ENCODE measurements at regions not wholly inside any gene's neighbourhood (a gene's known extent, or its start where the extent isn't known, plus 50 kb on each side); places are given as distances from the start of the nearest gene placed in this dataset.

GRCh38 chr13:92976657-92977056 is 249.9 kb upstream of the GPC6 start:
- no peak overlapping the region for H3K27ac Mint-ChIP-seq
- H3K4me1 Mint-ChIP-seq (ENCODE audit: low read depth in 2 of 2), result no peaks in the 10 kb centered on the region
- peaks cover 6% of the 10 kb centered on the region for H3K9me3 Mint-ChIP-seq

DNA sequence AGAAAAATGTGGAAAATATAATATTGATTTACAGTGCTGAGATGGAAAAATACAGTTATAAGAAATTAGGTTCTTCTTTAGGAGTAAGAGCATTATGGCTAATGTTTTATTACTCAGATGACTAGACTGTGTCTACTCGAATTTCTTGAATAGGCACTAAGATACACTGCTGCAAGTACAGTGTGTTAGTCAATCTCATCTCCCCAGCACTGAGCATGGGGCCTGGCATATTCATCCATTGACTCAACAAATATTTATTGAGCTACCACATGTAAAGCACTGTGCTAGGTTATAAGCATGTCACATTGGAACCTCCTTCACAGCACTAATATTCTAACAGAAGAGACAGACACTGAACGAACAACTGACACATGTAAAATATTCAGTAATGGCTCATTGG is 242.5 kb upstream of the GPC6 start:
- peaks cover 13% of the 10 kb centered on the region for H3K9me3 Mint-ChIP-seq
- H3K4me3 Mint-ChIP-seq, result no peak overlapping the region
- no peaks in the 10 kb centered on the region for H3K36me3 Mint-ChIP-seq
- ATAC-seq, result no peak
- no peak overlapping the region for H3K27ac Mint-ChIP-seq
- no peak for DNase-seq (ENCODE audit: low spot score)
- no peaks in the 10 kb centered on the region for H3K27me3 Mint-ChIP-seq
- no peaks in the 10 kb centered on the region for H3K4me1 Mint-ChIP-seq (ENCODE audit: low read depth in 2 of 2)

More at GRCh38 chr13:92976657-92977056, 249.9 kb upstream of the GPC6 start:
- Mint-ChIP-seq H3K27me3 (no peaks in the 10 kb centered on the region), H3K36me3 (no peaks in the 10 kb centered on the region), H3K4me3 (no peak overlapping the region)
- DNase-seq (ENCODE audit: low spot score) (no peak), ATAC-seq (no peak)

DNA sequence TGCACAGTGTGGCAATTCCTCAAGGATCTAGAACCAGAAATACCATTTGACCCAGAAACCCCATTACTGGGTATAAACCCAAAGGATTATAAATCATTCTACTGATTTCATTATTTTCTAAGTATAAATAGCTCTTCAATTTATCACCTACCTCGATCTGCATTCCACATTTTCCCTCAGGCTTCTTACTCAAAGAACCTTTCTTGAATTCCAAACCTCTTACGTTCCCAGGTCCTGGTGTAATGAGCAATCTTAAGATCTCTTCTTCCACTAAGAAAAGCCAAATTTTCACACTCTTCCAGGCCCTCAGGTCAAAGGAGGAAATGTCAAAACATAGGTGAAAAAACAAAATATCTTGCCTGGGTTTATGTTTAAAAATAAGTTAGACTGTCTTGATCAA is 237.3 kb upstream of the GPC6 start:
- Mint-ChIP-seq H3K4me3 (no peak overlapping the region), H3K27me3 (no peaks in the 10 kb centered on the region), H3K4me1 (ENCODE audit: low read depth in 2 of 2) (no peaks in the 10 kb centered on the region), H3K36me3 (peaks cover 4% of the 10 kb centered on the region), H3K9me3 (peaks cover 14% of the 10 kb centered on the region), H3K27ac (no peak overlapping the region)
- ATAC-seq (no peak), DNase-seq (ENCODE audit: low spot score) (no peak)

DNA sequence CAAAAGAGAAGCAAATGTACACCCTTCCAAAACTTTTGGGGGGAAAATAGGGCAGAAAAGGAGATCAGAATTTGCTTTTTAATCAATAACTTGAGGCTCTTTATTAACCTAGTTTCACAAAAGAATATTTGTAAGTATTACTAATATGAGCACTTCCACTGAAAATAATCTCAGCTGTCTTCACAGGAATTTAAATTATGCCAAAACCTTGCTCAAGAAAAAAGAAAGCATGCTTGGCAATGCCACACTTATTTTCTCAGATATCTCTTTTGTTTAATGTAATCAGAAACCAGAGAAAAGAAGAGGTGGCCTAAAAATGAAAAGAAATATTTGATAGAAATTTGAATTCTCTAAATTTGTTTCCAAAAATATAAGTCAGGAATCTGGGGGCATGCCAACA is 234.9 kb upstream of the GPC6 start:
- Mint-ChIP-seq H3K27ac (no peak overlapping the region), H3K4me3 (no peak overlapping the region), H3K4me1 (ENCODE audit: low read depth in 2 of 2) (no peaks in the 10 kb centered on the region), H3K36me3 (peaks cover 4% of the 10 kb centered on the region), H3K27me3 (no peaks in the 10 kb centered on the region), H3K9me3 (peaks cover 24% of the 10 kb centered on the region)
- ATAC-seq (no peak), DNase-seq (ENCODE audit: low spot score) (no peak)

DNA sequence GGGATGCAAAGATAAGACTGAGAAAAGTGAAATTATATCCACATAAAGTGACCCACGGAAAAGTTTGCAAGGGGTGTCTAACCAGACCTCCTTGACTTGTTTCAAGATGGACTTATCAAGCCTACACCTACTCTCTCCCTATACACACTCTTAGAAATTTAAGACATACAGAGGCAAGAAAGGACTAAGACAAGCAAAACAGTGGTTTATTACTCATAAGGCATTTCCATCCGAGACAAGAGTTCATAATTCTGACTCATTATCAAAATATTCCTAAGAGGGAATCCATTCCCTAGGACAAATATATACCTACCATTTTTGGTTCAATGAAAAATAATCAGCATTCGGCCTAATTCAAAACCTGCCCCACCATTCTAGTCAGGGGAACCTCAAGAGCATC is 232.6 kb upstream of the GPC6 start:
- Mint-ChIP-seq H3K4me1 (ENCODE audit: low read depth in 2 of 2) (no peaks in the 10 kb centered on the region), H3K36me3 (peaks cover 4% of the 10 kb centered on the region), H3K9me3 (peaks cover 25% of the 10 kb centered on the region), H3K4me3 (no peak overlapping the region), H3K27ac (no peak overlapping the region), H3K27me3 (no peaks in the 10 kb centered on the region)
- DNase-seq (ENCODE audit: low spot score), result no peak
- no peak for ATAC-seq

GRCh38 chr13:93001866-93002461 is 224.6 kb upstream of the GPC6 start:
- ATAC-seq, result no peak
- Mint-ChIP-seq H3K36me3 (peaks cover 7% of the 10 kb centered on the region), H3K4me3 (no peak overlapping the region), H3K4me1 (ENCODE audit: low read depth in 2 of 2) (no peaks in the 10 kb centered on the region), H3K27me3 (no peaks in the 10 kb centered on the region), H3K27ac (no peak overlapping the region), H3K9me3 (peaks cover 25% of the 10 kb centered on the region)
- DNase-seq (ENCODE audit: low spot score), result no peak

- Mint-ChIP-seq H3K27ac (no peak overlapping the region), H3K9me3 (peaks cover 24% of the 10 kb centered on the region), H3K4me1 (ENCODE audit: low read depth in 2 of 2) (no peaks in the 10 kb centered on the region), H3K27me3 (no peaks in the 10 kb centered on the region), H3K4me3 (no peak overlapping the region), H3K36me3 (peaks cover 7% of the 10 kb centered on the region)
- ATAC-seq, result no peak
- DNase-seq (ENCODE audit: low spot score), result no peak
Measured at GRCh38 chr13:93003531-93003930, 223.1 kb upstream of the GPC6 start.

DNA sequence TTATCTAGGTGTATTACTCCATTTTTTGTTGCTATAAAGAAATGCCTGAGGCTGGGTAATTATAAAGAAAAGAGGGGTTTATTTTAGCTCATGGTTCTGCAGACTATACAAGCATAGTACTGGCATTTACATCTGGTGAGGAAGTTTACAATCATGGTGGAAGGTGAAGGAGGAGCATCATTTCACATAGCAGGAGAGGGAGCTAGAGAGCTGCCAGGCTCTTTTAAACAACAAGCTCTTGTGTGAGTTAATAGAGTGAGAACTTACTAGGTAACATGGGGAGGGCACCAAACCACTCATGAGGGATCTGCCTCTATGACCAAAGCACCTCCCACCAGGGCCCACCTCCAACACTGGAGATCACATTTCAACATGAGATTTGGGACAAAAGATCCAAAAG is 221.7 kb upstream of the GPC6 start:
- no peak for ATAC-seq
- Mint-ChIP-seq H3K9me3 (peaks cover 24% of the 10 kb centered on the region), H3K36me3 (peaks cover 7% of the 10 kb centered on the region), H3K27me3 (no peaks in the 10 kb centered on the region), H3K27ac (no peak overlapping the region), H3K4me3 (no peak overlapping the region), H3K4me1 (ENCODE audit: low read depth in 2 of 2) (no peaks in the 10 kb centered on the region)
- DNase-seq (ENCODE audit: low spot score), result no peak

DNA sequence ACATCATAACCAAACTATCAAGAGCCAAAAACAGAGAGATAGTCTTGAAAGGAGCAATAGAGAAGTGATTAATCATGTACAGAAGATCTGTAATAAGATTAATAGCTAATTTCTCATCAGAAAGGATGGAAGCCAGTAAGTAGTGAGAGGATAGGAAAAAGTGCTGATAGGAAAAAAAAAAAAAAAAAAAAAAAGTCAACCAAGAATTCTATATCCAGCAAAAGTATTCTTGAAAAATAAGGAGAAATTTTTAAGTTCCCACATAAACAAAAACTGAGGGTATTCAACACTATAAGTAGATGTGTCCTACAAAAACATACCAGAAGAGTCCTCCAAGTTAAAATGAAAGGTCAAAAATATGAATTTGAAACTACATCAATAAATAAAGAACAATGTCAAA is 218.7 kb upstream of the GPC6 start:
- H3K27ac Mint-ChIP-seq, result no peak overlapping the region
- H3K4me1 Mint-ChIP-seq (ENCODE audit: low read depth in 2 of 2), result no peaks in the 10 kb centered on the region
- peaks cover 7% of the 10 kb centered on the region for H3K36me3 Mint-ChIP-seq
- peaks cover 18% of the 10 kb centered on the region for H3K9me3 Mint-ChIP-seq
- ATAC-seq (no peak), DNase-seq (ENCODE audit: low spot score) (no peak)
- H3K4me3 Mint-ChIP-seq, result no peak overlapping the region
- H3K27me3 Mint-ChIP-seq, result no peaks in the 10 kb centered on the region

GRCh38 chr13:93017493-93018112 is 209.0 kb upstream of the GPC6 start:
- H3K27me3 Mint-ChIP-seq, result no peaks in the 10 kb centered on the region
- H3K4me1 Mint-ChIP-seq (ENCODE audit: low read depth in 2 of 2), result no peaks in the 10 kb centered on the region
- DNase-seq (ENCODE audit: low spot score) (no peak), ATAC-seq (no peak)
- H3K27ac Mint-ChIP-seq, result no peak overlapping the region
- H3K9me3 Mint-ChIP-seq, result peaks cover 28% of the 10 kb centered on the region
- H3K4me3 Mint-ChIP-seq, result no peak overlapping the region
- no peaks in the 10 kb centered on the region for H3K36me3 Mint-ChIP-seq

DNA sequence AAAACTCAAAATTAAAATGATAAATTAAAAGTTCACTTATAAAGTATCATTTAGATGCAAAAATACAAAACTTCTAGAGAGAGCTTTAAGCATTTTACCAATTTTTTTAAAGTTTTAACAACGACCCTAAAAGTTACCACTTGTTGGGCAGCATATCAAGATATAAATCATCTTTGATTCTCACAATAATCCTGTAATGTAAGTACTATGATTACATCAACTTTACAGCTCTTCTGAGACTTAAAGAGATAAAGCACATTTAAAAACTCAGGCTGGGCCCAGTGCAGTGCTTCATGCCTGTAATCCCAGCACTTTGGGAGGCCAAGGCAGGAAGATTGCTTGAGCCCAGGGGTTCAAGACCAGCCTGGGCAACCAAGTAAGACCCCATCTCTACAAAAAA is 202.7 kb upstream of the GPC6 start:
- H3K36me3 Mint-ChIP-seq, result no peaks in the 10 kb centered on the region
- H3K27me3 Mint-ChIP-seq, result no peaks in the 10 kb centered on the region
- H3K27ac Mint-ChIP-seq, result no peak overlapping the region
- H3K9me3 Mint-ChIP-seq, result peaks cover 6% of the 10 kb centered on the region
- H3K4me1 Mint-ChIP-seq (ENCODE audit: low read depth in 2 of 2), result no peaks in the 10 kb centered on the region
- DNase-seq (ENCODE audit: low spot score) (no peak), ATAC-seq (no peak)
- no peak overlapping the region for H3K4me3 Mint-ChIP-seq

DNA sequence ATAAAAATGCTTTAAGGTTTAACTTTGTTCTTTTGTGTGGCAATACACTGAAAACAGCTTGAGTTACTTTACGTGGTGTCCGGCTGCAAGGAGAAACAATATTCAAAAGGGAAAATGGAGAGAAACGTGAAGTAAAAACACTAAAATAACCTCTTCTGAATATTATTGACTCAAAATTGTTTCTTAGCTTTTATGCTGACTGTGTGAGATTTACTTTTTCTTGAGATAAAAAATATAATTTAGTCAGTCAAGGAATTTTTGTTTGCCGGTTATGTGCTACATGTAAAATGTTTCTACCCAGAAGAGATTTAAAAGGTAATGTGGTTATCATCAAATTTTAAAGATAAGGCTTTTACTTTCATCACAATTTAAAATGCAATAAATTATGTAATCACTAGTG is 200.6 kb upstream of the GPC6 start:
- Mint-ChIP-seq H3K27ac (no peak overlapping the region), H3K4me3 (no peak overlapping the region), H3K4me1 (ENCODE audit: low read depth in 2 of 2) (no peaks in the 10 kb centered on the region), H3K9me3 (no peaks in the 10 kb centered on the region), H3K36me3 (no peaks in the 10 kb centered on the region), H3K27me3 (no peaks in the 10 kb centered on the region)
- no peak for DNase-seq (ENCODE audit: low spot score)
- ATAC-seq, result no peak

GRCh38 chr13:93029536-93029935 is 197.1 kb upstream of the GPC6 start:
- no peak for ATAC-seq
- Mint-ChIP-seq H3K27ac (no peak overlapping the region), H3K9me3 (peaks cover 7% of the 10 kb centered on the region), H3K36me3 (no peaks in the 10 kb centered on the region), H3K4me1 (ENCODE audit: low read depth in 2 of 2) (no peaks in the 10 kb centered on the region), H3K27me3 (no peaks in the 10 kb centered on the region), H3K4me3 (no peak overlapping the region)
- DNase-seq (ENCODE audit: low spot score), result no peak

DNA sequence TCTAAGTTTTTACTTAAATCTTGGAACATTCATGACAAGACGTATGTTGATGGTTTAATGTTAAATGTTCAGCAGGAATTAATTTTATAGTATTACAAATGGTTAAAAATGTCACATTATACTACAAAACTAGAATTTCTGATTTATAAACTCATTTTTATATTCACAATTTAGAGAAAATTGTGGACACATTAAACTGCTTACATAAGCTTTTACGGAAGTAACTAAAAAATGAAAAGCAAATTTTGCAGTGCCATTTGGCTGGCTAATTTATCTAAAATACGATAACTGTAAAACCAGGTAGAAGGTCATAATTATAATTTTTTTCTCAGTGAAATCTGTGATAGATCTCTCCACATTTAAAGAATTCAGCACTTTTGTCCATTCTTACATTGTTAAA is 190.2 kb upstream of the GPC6 start:
- no peak for ATAC-seq
- DNase-seq (ENCODE audit: low spot score), result no peak
- Mint-ChIP-seq H3K27ac (no peak overlapping the region), H3K36me3 (peaks cover 4% of the 10 kb centered on the region), H3K4me3 (no peak overlapping the region), H3K27me3 (no peaks in the 10 kb centered on the region), H3K4me1 (ENCODE audit: low read depth in 2 of 2) (no peaks in the 10 kb centered on the region), H3K9me3 (peaks cover 24% of the 10 kb centered on the region)

GRCh38 chr13:93037780-93038179 is 188.8 kb upstream of the GPC6 start:
- no peak for DNase-seq (ENCODE audit: low spot score)
- no peak overlapping the region for H3K4me3 Mint-ChIP-seq
- H3K36me3 Mint-ChIP-seq, result peaks cover 4% of the 10 kb centered on the region
- ATAC-seq, result no peak
- no peaks in the 10 kb centered on the region for H3K4me1 Mint-ChIP-seq (ENCODE audit: low read depth in 2 of 2)
- H3K27me3 Mint-ChIP-seq, result no peaks in the 10 kb centered on the region
- H3K27ac Mint-ChIP-seq, result no peak overlapping the region
- peaks cover 19% of the 10 kb centered on the region for H3K9me3 Mint-ChIP-seq

All from natural killer cell treated with Interleukin-12 subunit alpha and Interleukin-12 subunit beta and Interleukin-15 and Interleukin-18, amount 100 ng/mL, for 72 hours (primary cell).